BJ (cell line): ENCODE measurements at regions not wholly inside any gene's neighbourhood (a gene's known extent, or its start where the extent isn't known, plus 50 kb on each side); places are given as distances from the start of the nearest gene placed in this dataset.

Source experiments
- CTCF ChIA-PET: fragments of 350-600 bp; formaldehyde crosslinking; extraction: SDS; loops from one replicate; lab custom pipeline; 2021; ENCODE audit warnings: antibody characterized with exemption, inconsistent platforms; lab: Yijun Ruan, JAX
- POLR2A ChIA-PET: fragments of 300-600 bp; sonication (Branson Sonifier 250); formaldehyde crosslinking; extraction: SDS; loops from one replicate; lab custom pipeline; 2021; ENCODE audit warnings: antibody characterized with exemption; lab: Charles Lee
- DNase-seq: peaks from one replicate; pipeline ENCODE4 v3.0.0-alpha.2; 2011; ENCODE audit warnings: low read depth
- H3K27me3 ChIP-seq: 2 replicates; pipeline ENCODE4 v1.6.0; 2011; ENCODE audit warnings: low read length; ENCODE audit not compliant: control insufficient read depth, insufficient read depth
- H3K36me3 ChIP-seq: 2 replicates; pipeline ENCODE4 v1.5.1; 2011; ENCODE audit warnings: low read length; ENCODE audit not compliant: control insufficient read depth, insufficient read depth
- H3K4me3 ChIP-seq: 2 replicates; pipeline ENCODE4 v1.5.1; 2011; ENCODE audit warnings: low read depth, mild to moderate bottlenecking, control low read depth, low read length
- TF ChIP-seq, protein P1 (sequence below): IDR thresholded peaks from 2 replicates; pipeline ENCODE4 v1.5.1; 2011; ENCODE audit warnings: low read depth, mild to moderate bottlenecking, control low read depth, inconsistent platforms, low read length, moderate library complexity; ENCODE audit not compliant: insufficient read depth

DNA sequence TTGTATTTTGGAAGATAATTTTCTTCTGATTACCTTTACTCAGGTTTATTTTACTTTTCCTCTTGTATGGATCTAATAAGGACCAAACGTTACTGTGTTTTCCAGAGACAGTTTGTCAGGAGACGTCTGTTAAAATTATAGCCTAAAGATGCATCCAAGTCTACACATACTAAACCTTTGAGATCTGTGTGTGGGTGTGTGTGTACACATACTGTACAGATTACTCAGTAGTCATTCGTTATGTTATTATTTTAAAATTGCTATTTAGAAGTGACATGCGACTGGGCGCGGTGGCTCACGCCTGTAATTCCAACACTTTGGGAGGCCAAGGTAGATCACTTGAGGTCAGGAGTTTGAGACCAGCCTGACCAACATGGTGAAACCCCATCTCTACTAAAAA, 51.6 kb upstream of the CNTLN start:
- CTCF ChIA-PET: interaction anchor here (1.3 kb wide), 1 partner anchor 33 kb away, joined by 3 read pairs; no protein-coding TSS in a partner anchor
- POLR2A ChIA-PET: no interaction called here

GRCh38 chr9:17082343-17083064, 52.3 kb upstream of the CNTLN start:
- ChIA-PET CTCF (interaction anchor here (0.6 to 1.3 kb wide), 3 partner anchors 12 to 209 kb away, joined by 3 read pairs; no protein-coding TSS in a partner anchor), POLR2A (no interaction called here)
- H3K27me3 ChIP-seq: no peaks in the 10 kb centered on the region
- no peak overlapping the region for H3K4me3 ChIP-seq
- DNase-seq: no peak
- no peaks in the 10 kb centered on the region for H3K36me3 ChIP-seq
- TF ChIP-seq, protein P1, sequence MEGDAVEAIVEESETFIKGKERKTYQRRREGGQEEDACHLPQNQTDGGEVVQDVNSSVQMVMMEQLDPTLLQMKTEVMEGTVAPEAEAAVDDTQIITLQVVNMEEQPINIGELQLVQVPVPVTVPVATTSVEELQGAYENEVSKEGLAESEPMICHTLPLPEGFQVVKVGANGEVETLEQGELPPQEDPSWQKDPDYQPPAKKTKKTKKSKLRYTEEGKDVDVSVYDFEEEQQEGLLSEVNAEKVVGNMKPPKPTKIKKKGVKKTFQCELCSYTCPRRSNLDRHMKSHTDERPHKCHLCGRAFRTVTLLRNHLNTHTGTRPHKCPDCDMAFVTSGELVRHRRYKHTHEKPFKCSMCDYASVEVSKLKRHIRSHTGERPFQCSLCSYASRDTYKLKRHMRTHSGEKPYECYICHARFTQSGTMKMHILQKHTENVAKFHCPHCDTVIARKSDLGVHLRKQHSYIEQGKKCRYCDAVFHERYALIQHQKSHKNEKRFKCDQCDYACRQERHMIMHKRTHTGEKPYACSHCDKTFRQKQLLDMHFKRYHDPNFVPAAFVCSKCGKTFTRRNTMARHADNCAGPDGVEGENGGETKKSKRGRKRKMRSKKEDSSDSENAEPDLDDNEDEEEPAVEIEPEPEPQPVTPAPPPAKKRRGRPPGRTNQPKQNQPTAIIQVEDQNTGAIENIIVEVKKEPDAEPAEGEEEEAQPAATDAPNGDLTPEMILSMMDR: peak; percentile 26; the same call in 1 of the 2 replicates

More for the DNA sequence above, 51.6 kb upstream of the CNTLN start:
- TF ChIP-seq, protein P1: no peak
- Histone ChIP-seq H3K27me3 (no peaks in the 10 kb centered on the region), H3K4me3 (no peak overlapping the region), H3K36me3 (no peaks in the 10 kb centered on the region)
- DNase-seq: no peak

GRCh38 chr9:17081814-17082213, 53.0 kb upstream of the CNTLN start:
- CTCF ChIA-PET: interaction anchor here (0.6 to 1.3 kb wide), 3 partner anchors 12 to 385 kb away, joined by 3 read pairs; no protein-coding TSS in a partner anchor
- DNase-seq: no peak
- Histone ChIP-seq H3K36me3 (no peaks in the 10 kb centered on the region), H3K27me3 (no peaks in the 10 kb centered on the region), H3K4me3 (no peak overlapping the region)
- TF ChIP-seq, protein P1: no peak
- POLR2A ChIA-PET: no interaction called here

DNA sequence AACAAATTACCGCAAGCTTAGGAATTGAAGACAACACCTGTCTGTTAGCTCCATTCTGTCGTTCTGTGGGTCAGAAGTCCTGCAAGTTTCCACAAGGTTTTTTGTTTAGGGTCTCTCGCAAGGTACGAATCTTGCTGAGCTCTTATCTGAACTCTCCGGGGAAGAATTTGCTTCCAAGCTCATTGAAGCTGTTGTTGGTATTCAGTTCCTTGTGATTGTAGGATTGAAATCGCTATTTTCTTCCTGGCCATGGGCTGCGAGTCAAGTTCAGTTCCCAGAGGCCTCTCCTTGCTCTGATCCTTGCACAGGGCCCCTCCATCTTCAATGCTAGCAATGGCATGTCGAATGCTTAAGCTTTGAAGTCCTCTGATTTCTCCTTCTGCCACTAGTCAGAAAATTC, 53.5 kb upstream of the CNTLN start:
- DNase-seq: no peak
- TF ChIP-seq, protein P1: no peak
- H3K36me3 ChIP-seq: no peaks in the 10 kb centered on the region
- ChIA-PET CTCF (interaction anchor here (0.6 to 1.3 kb wide), 2 partner anchors 11 to 385 kb away, joined by 3 read pairs; no protein-coding TSS in a partner anchor), POLR2A (no interaction called here)
- H3K4me3 ChIP-seq: no peak overlapping the region
- no peaks in the 10 kb centered on the region for H3K27me3 ChIP-seq

- no peak for DNase-seq
- Histone ChIP-seq H3K36me3 (no peaks in the 10 kb centered on the region), H3K4me3 (no peak overlapping the region), H3K27me3 (no peaks in the 10 kb centered on the region)
- POLR2A ChIA-PET: no interaction called here
- TF ChIP-seq, protein P1: no peak
- CTCF ChIA-PET: interaction anchor here (3.6 kb wide), 1 partner anchor 12 kb away, joined by 17 read pairs; no protein-coding TSS in a partner anchor
Observed at GRCh38 chr9:17075758-17076485, 58.9 kb upstream of the CNTLN start.
